Natural killer cell (primary cell): ENCODE measurements at regions not wholly inside any gene's neighbourhood (a gene's known extent, or its start where the extent isn't known, plus 50 kb on each side); places are given as distances from the start of the nearest gene placed in this dataset.

ENCODE experiments used
- ATAC-seq, 3 donors: fragments of 150-1000 bp in 2 of 3; fragments of 200-7000 bp in 1 of 3; cut with Tn5 transposase; 1 replicate in 1 of 3; 2 replicates in 2 of 3; pipeline ENCODE4 v1.10.0; 2021; ENCODE audit warnings: mild to moderate bottlenecking in 2 of 3, moderate library complexity in 2 of 3
- DNase-seq, 2 donors: peaks; one replicate each; pipeline versions ENCODE4 v3.0.0 to v3.0.0-alpha.2; 2013 to 2021; ENCODE audit warnings: mixed read lengths in 1 of 2
- H3K27ac ChIP-seq: one replicate; pipeline ENCODE4 v1.5.1; 2013; ENCODE audit warnings: mild to moderate bottlenecking, low read length
- H3K27me3 ChIP-seq: one replicate; pipeline ENCODE4 v1.6.1; 2013; ENCODE audit warnings: low read length; ENCODE audit not compliant: control insufficient read depth, insufficient read depth
- H3K36me3 ChIP-seq: one replicate; pipeline ENCODE4 v1.6.1; 2013; ENCODE audit warnings: low read length; ENCODE audit not compliant: control insufficient read depth, insufficient read depth
- H3K4me1 ChIP-seq: one replicate; pipeline ENCODE4 v1.6.1; 2013; ENCODE audit warnings: low read length; ENCODE audit not compliant: control insufficient read depth, insufficient read depth
- H3K4me3 ChIP-seq: one replicate; pipeline ENCODE4 v1.5.1; 2013; ENCODE audit warnings: low read length
- H3K9me3 ChIP-seq: one replicate; pipeline ENCODE4 v1.6.1; 2013; ENCODE audit warnings: low read length; ENCODE audit not compliant: control insufficient read depth, insufficient read depth
- H3K27ac Mint-ChIP-seq, 2 donors: one replicate each; pipeline ENCODE4 v1.8.0; 2022; ENCODE audit warnings: mild to moderate bottlenecking in 2 of 2, mixed read lengths in 2 of 2, moderate library complexity in 1 of 2
- H3K27me3 Mint-ChIP-seq, 2 donors: one replicate each; pipeline ENCODE4 v1.8.0; 2022; ENCODE audit warnings: low read depth in 2 of 2, mixed read lengths in 2 of 2
- H3K36me3 Mint-ChIP-seq: one replicate; pipeline ENCODE4 v1.8.0; 2022; ENCODE audit warnings: mixed read lengths
- H3K4me1 Mint-ChIP-seq, 2 donors: one replicate each; pipeline ENCODE4 v1.8.0; 2022; ENCODE audit warnings: mixed read lengths in 2 of 2
- H3K4me3 Mint-ChIP-seq: one replicate; pipeline ENCODE4 v1.8.0; 2022; ENCODE audit warnings: mild to moderate bottlenecking, moderate library complexity, mixed read lengths
- H3K9me3 Mint-ChIP-seq, 2 donors: one replicate each; pipeline ENCODE4 v1.8.0; 2022; ENCODE audit warnings: mixed read lengths in 2 of 2
- WGBS: methylation state at CpG from one replicate; pipeline ENCODE4 v1.1.7; 2013; ENCODE audit warnings: missing lambda C conversion rate; ENCODE audit not compliant: insufficient coverage; 5-methylcytosine and 5-hydroxymethylcytosine counted together
- intact Hi-C: fragments of 100-400 bp; cut with micrococcal nuclease; formaldehyde crosslinking; loops from one replicate; pipeline ENCODE4 v1.14.2; 2022
- TF ChIP-seq, protein P1 (sequence below): fragments of 200-600 bp; IDR thresholded peaks from one replicate; pipeline ENCODE4 v1.8.0; 2022; ENCODE audit warnings: antibody characterized with exemption

DNA sequence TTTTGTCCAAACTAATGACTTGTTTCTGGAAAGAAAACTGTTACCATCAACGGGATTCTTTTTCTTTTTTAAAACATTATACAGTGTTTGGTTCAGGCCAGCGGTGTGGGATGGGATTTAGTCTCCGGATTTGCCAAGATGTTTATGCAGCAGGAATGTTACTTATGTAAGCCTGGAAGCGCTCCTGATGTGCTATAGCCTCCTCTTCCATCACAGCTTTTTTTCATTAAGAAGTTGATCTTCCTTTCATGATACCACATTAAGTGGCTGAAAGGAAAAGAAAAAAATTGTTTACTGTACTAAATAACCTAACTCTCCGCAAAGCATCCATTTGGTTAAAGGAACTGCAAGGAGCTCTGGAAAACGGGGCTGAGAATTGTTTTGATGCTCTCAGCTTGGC lies 120.5 kb upstream of the ALDH1A3 start:
- TF ChIP-seq, protein P1, sequence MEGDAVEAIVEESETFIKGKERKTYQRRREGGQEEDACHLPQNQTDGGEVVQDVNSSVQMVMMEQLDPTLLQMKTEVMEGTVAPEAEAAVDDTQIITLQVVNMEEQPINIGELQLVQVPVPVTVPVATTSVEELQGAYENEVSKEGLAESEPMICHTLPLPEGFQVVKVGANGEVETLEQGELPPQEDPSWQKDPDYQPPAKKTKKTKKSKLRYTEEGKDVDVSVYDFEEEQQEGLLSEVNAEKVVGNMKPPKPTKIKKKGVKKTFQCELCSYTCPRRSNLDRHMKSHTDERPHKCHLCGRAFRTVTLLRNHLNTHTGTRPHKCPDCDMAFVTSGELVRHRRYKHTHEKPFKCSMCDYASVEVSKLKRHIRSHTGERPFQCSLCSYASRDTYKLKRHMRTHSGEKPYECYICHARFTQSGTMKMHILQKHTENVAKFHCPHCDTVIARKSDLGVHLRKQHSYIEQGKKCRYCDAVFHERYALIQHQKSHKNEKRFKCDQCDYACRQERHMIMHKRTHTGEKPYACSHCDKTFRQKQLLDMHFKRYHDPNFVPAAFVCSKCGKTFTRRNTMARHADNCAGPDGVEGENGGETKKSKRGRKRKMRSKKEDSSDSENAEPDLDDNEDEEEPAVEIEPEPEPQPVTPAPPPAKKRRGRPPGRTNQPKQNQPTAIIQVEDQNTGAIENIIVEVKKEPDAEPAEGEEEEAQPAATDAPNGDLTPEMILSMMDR = no peak
- Histone ChIP-seq H3K4me1 (no peaks in the 10 kb centered on the region), H3K9me3 (no peaks in the 10 kb centered on the region), H3K27ac (no peak overlapping the region), H3K4me3 (no peak overlapping the region), H3K27me3 (peaks cover 7% of the 10 kb centered on the region), H3K36me3 (no peaks in the 10 kb centered on the region)
- ATAC-seq (no peak), DNase-seq (no peak)
- H3K36me3 Mint-ChIP-seq = no peaks in the 10 kb centered on the region
- intact Hi-C loops = no loop called here
- no CpG with 5 or more reads among the region's 6 CpGs for WGBS
- no peaks in the 10 kb centered on the region for H3K9me3 Mint-ChIP-seq
- no peak overlapping the region for H3K27ac Mint-ChIP-seq
- peaks cover 22 to 30% of the 10 kb centered on the region in 2 donors for H3K27me3 Mint-ChIP-seq
- H3K4me3 Mint-ChIP-seq = no peak overlapping the region
- no peaks in the 10 kb centered on the region for H3K4me1 Mint-ChIP-seq

DNA sequence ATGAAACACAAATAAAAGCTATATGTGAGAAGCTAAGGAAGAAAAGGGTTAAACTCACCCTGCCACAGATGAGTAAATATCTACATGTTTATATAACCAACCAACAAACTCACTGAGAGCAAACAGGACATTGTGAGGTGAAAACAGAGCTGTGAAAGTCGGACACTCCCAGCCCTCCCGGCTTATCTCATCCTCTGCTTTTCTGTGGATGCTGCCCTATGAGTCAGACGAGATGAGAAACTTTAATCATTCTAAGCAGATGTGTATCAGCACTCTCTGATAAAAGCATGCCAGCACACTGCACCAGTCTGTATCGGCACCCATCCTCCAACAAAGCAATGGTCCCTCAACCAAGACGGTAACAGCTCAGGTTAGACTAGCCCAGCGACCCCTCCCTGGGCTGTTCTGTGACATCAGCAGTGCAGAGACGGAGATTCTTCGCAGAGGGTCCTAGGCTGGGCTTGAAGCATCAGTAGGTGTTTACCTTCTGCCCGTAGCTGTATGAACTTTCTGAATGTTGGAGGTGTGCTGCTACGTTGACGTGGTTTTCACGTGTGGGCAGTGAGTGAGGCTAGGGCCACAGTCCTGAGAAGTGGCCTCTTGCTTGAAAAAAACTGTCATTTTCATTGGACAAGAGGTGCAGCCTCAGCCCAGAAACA lies 119.8 kb upstream of the ALDH1A3 start:
- Histone ChIP-seq H3K4me3 (no peak overlapping the region), H3K27ac (no peak overlapping the region), H3K9me3 (no peaks in the 10 kb centered on the region), H3K36me3 (no peaks in the 10 kb centered on the region), H3K27me3 (peaks cover 7% of the 10 kb centered on the region), H3K4me1 (no peaks in the 10 kb centered on the region)
- intact Hi-C loops = no loop called here
- no peaks in the 10 kb centered on the region for H3K4me1 Mint-ChIP-seq
- ATAC-seq = no peak
- TF ChIP-seq, protein P1 = no peak
- H3K9me3 Mint-ChIP-seq = no peaks in the 10 kb centered on the region
- H3K36me3 Mint-ChIP-seq = no peaks in the 10 kb centered on the region
- H3K27me3 Mint-ChIP-seq = peaks cover 14 to 23% of the 10 kb centered on the region in 2 donors
- H3K4me3 Mint-ChIP-seq = no peak overlapping the region
- H3K27ac Mint-ChIP-seq = no peak overlapping the region
- DNase-seq = no peak
- 55% methylated on average over 12 of the region's 12 CpGs for WGBS

DNA sequence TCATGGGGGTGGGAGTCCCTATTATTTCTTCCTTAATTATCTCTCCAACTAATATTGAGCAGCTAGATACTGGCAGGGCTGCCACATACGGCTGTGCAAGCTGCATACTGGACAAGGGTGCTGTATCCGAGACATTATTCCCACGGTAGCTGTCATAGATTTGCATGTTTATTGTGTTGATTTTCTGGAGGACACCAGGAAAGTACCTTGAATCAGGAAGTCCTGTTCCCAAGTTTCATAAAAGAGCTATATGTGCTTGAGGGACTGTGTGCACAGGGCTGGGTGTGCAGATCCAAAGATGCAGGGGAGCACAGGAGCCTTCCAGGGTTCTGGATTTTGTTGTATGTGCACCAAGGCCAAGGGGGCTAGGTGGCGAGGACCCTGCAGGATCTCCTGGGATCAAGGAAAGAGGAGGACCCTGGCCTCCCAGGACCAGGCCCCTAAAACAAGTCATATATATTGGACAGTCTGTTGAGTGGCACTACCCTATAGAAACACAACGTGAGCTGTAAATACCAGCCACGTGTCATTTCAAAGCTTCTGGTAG lies 119.2 kb upstream of the ALDH1A3 start:
- DNase-seq (no peak), ATAC-seq (no peak)
- TF ChIP-seq, protein P1 = no peak
- Mint-ChIP-seq H3K9me3 (no peaks in the 10 kb centered on the region), H3K27ac (no peak overlapping the region), H3K4me1 (no peaks in the 10 kb centered on the region), H3K27me3 (peaks cover 12 to 19% of the 10 kb centered on the region in 2 donors), H3K36me3 (no peaks in the 10 kb centered on the region), H3K4me3 (no peak overlapping the region)
- Histone ChIP-seq H3K27me3 (peaks cover 7% of the 10 kb centered on the region), H3K27ac (no peak overlapping the region), H3K9me3 (no peaks in the 10 kb centered on the region), H3K36me3 (no peaks in the 10 kb centered on the region), H3K4me3 (no peak overlapping the region), H3K4me1 (no peaks in the 10 kb centered on the region)
- WGBS = 90% methylated on average over 6 of the region's 6 CpGs
- intact Hi-C loops = no loop called here
